ENCODE measurements at regions not wholly inside any gene's neighbourhood (a gene's known extent, or its start where the extent isn't known, plus 50 kb on each side); places are given as distances from the start of the nearest gene placed in this dataset.

DNA sequence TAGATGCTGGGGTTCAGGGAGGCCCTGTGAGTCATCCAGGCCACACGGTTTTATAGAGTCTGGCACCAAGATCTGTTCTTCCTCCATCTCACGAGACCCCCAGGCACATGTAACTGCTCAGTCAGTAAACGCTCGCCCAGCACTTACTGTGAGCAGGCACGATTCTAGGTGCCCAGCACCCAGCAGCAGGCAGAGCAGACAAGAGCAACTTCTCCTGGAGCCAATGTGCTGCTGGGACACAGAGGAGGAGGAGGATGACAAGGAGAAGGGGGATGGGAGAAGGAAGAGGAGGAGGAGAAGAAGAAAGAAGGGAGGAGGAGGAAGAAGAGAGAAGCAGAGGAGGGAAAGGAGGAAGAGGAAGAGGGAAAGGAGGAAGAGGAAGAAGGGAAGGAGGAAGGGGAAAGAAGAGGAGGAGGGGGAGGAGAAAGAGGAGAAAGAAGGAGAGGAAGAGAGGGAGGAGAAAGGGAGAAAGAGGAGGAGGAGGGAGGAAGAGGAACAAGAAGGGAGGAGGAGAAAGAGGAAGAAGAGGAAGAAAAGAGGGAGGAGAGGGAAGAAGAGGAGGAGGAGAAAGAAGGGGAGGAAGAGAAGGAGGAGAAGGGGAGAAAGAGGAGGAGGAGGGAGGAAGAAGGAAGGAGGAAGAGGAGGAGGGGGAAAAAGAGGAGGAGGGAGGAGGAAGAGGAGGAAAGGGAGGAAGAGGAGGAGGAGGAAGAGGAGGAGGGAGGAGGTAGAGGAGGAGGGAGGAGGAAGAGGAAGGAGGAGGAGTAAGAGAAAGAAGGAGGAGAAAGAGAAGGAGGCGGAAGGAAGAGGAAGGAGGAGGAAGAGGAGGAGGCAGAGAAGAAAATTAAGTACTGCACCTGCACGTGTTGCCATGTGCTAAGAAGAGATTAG lies 77.6 kb upstream of the RTL6 start:
- TF ChIP-seq, protein P1, sequence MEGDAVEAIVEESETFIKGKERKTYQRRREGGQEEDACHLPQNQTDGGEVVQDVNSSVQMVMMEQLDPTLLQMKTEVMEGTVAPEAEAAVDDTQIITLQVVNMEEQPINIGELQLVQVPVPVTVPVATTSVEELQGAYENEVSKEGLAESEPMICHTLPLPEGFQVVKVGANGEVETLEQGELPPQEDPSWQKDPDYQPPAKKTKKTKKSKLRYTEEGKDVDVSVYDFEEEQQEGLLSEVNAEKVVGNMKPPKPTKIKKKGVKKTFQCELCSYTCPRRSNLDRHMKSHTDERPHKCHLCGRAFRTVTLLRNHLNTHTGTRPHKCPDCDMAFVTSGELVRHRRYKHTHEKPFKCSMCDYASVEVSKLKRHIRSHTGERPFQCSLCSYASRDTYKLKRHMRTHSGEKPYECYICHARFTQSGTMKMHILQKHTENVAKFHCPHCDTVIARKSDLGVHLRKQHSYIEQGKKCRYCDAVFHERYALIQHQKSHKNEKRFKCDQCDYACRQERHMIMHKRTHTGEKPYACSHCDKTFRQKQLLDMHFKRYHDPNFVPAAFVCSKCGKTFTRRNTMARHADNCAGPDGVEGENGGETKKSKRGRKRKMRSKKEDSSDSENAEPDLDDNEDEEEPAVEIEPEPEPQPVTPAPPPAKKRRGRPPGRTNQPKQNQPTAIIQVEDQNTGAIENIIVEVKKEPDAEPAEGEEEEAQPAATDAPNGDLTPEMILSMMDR (IDR thresholded peaks at IDR 0.05): no peak
- Histone ChIP-seq H3K4me1 (no peaks in the 10 kb centered on the region), H3K9me3 (no peaks in the 10 kb centered on the region), H3K4me3 (no peak overlapping the region), H3K36me3 (ENCODE audit: insufficient read depth in 1 of 2, low read depth in 1 of 2) (no peaks in the 10 kb centered on the region), H3K27ac (no peak overlapping the region), H3K27me3 (ENCODE audit: insufficient read depth in 3 of 3, low read length in 2 of 3) (peaks cover 0 to 36% (median 5%) of the 10 kb centered on the region in 3 donors)
- intact Hi-C loops (cut with DNase I): no loop called here
- ATAC-seq: no peak
- 57 to 63% (median 58%) methylated on average over 7 of the region's 7 CpGs for WGBS, 3 donors
- DNase-seq: peak in 1 of 2 donors; percentile 16

DNA sequence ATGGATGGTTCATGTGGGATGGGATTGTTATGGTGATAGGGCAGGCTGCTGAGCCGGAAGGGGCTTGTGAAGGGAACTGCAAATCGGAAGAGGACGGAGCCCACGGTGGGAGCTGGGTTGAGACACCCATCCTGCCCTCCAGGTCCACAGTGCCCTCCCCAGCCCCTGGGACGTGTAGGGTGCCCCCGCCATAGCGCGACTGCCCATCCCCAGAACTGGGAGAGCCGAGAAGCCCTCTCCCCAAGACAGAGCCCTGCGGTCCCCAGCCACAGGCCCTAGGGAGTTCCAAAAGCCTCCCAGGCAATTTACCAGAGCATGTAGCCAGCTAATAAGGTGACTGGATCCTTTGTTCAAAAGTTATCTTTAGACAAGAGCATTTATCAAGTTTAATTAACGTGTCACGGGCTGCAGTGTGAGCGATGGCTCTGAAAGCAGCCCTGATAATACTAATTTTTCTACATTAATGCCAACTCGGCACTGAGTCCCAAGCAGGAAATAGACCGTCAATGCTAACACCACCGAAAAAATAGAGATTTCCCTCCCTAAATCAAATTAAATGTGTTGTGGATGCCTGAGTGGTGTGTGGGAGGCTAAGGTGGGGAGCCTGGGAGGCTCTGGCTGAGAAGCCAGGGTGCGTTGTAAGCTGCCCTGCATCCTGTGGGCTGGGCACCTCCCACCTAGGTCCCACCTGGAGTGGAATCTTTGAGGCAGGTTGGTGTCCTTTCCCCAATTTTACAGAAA lies 76.8 kb upstream of the RTL6 start:
- TF ChIP-seq, protein P1 (IDR thresholded peaks at IDR 0.05): no peak
- no peaks in the 10 kb centered on the region for H3K4me1 ChIP-seq
- no peak overlapping the region for H3K4me3 ChIP-seq
- WGBS, 3 donors: 68 to 75% (median 72%) methylated on average over 17 of the region's 17 CpGs
- no peaks in the 10 kb centered on the region for H3K36me3 ChIP-seq (ENCODE audit: insufficient read depth in 1 of 2, low read depth in 1 of 2)
- ATAC-seq: no peak
- DNase-seq: peak in 1 of 2 donors; percentile 23
- H3K9me3 ChIP-seq: no peaks in the 10 kb centered on the region
- intact Hi-C loops (cut with DNase I): no loop called here
- H3K27ac ChIP-seq: no peak overlapping the region
- peaks cover 0 to 36% (median 8%) of the 10 kb centered on the region in 3 donors for H3K27me3 ChIP-seq (ENCODE audit: insufficient read depth in 3 of 3, low read length in 2 of 3)

DNA sequence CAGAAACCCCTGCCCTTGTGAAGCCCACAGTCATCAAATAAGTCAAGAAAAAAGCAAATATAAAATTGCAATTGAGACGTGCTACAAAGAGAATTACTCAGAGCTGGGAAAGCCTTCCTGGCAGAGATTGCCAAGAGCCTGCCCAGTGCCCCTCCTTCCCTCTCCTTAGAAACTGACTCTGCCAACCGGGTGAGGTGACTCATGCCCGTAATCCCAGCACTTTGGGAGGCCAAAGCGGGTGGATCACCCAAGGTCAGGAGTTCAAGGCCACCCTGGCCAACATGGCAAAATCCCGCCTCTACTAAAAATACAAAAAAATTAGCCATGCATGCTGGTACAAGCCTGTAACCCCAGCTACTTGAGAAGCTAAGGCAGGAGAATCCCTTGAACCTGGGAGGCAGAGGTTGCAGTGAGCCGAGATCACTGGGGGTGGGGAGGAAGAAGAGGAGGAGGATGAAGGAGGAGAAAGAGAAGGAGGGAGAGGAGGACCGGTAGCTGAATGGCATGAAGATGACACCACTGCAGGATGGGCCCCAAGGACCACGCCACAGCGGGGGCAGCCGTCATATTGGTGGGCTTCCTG lies 76.1 kb upstream of the RTL6 start:
- Histone ChIP-seq H3K27ac (no peak overlapping the region), H3K27me3 (ENCODE audit: insufficient read depth in 3 of 3, low read length in 2 of 3) (peaks cover 0 to 36% (median 8%) of the 10 kb centered on the region in 3 donors), H3K36me3 (ENCODE audit: insufficient read depth in 1 of 2, low read depth in 1 of 2) (no peaks in the 10 kb centered on the region), H3K9me3 (no peaks in the 10 kb centered on the region), H3K4me3 (no peak overlapping the region), H3K4me1 (no peaks in the 10 kb centered on the region)
- ATAC-seq (peak in 1 of 4 donors; percentile 71), DNase-seq (peak; percentile 38 to 54)
- intact Hi-C loops (cut with DNase I): no loop called here
- WGBS, 3 donors: 43 to 51% (median 45%) methylated on average over 10 of the region's 10 CpGs
- TF ChIP-seq, protein P1 (IDR thresholded peaks at IDR 0.05): no peak

- no peaks in the 10 kb centered on the region for H3K36me3 ChIP-seq (ENCODE audit: insufficient read depth in 1 of 2, low read depth in 1 of 2)
- ATAC-seq (no peak), DNase-seq (peak in 1 of 2 donors; percentile 10)
- H3K27ac ChIP-seq: no peak overlapping the region
- no peak overlapping the region for H3K4me3 ChIP-seq
- no peaks in the 10 kb centered on the region for H3K9me3 ChIP-seq
- 92 to 93% (median 93%) methylated on average over 3 to 4 of the region's 4 CpGs for WGBS, 3 donors
- TF ChIP-seq, protein P1 (IDR thresholded peaks at IDR 0.05): no peak
- intact Hi-C loops (cut with DNase I): no loop called here
- H3K4me1 ChIP-seq: no peaks in the 10 kb centered on the region
- peaks cover 0 to 30% (median 6%) of the 10 kb centered on the region in 3 donors for H3K27me3 ChIP-seq (ENCODE audit: insufficient read depth in 3 of 3, low read length in 2 of 3)
Measured at GRCh38 chr22:44573451-44573850, 75.4 kb upstream of the RTL6 start.

Data from psoas muscle (tissue), 7 donors.